ENCODE measurements at regions not wholly inside any gene's neighbourhood (a gene's known extent, or its start where the extent isn't known, plus 50 kb on each side); places are given as distances from the start of the nearest gene placed in this dataset.

- TF ChIP-seq CTCF (IDR thresholded peaks at IDR 0.05): no peak
- DNase-seq (ENCODE audit: low spot score) (no peak), ATAC-seq (ENCODE audit: low FRiP score) (no peak)
Observed at GRCh38 chr9:29637471-29638237, 2064.4 kb upstream of the C9orf72 start.

GRCh38 chr9:29640507-29640906 is 2067.2 kb upstream of the C9orf72 start:
- ATAC-seq (ENCODE audit: low FRiP score): no peak
- no peak for TF ChIP-seq CTCF (IDR thresholded peaks at IDR 0.05)
- no peak for DNase-seq (ENCODE audit: low spot score)

GRCh38 chr9:29644514-29644913 is 2071.2 kb upstream of the C9orf72 start:
- no peak for ATAC-seq (ENCODE audit: low FRiP score)
- DNase-seq (ENCODE audit: low spot score): no peak
- no peak for TF ChIP-seq CTCF (IDR thresholded peaks at IDR 0.05)

GRCh38 chr9:29647451-29647850 is 2074.2 kb upstream of the C9orf72 start:
- ATAC-seq (ENCODE audit: low FRiP score) (no peak), DNase-seq (ENCODE audit: low spot score) (no peak)
- TF ChIP-seq CTCF (IDR thresholded peaks at IDR 0.05): no peak

GRCh38 chr9:29648132-29648531 is 2074.9 kb upstream of the C9orf72 start:
- ATAC-seq (ENCODE audit: low FRiP score) (no peak), DNase-seq (ENCODE audit: low spot score) (no peak)
- TF ChIP-seq CTCF (IDR thresholded peaks at IDR 0.05): no peak

- DNase-seq (ENCODE audit: low spot score): no peak
- no peak for TF ChIP-seq CTCF (IDR thresholded peaks at IDR 0.05)
- no peak for ATAC-seq (ENCODE audit: low FRiP score)
Observed at GRCh38 chr9:29648601-29649000, 2075.3 kb upstream of the C9orf72 start.
